GM23338 (cell line): ENCODE measurements at regions not wholly inside any gene's neighbourhood (a gene's known extent, or its start where the extent isn't known, plus 50 kb on each side); places are given as distances from the start of the nearest gene placed in this dataset.

ENCODE experiments used
- CTCF ChIP-seq, 2 experiments: fragments of 200-600 bp in 1 of 2; sonication (generic) in 1 of 2; conservative IDR thresholded peaks; 2 replicates each; pipeline versions ENCODE4 v1.5.1 to v1.6.1; 2016 to 2017; ENCODE audit warnings: antibody characterized with exemption in 2 of 2, low read depth in 2 of 2, mild to moderate bottlenecking in 2 of 2, moderate library complexity in 1 of 2
- POLR2AphosphoS5 ChIP-seq: IDR thresholded peaks from 2 replicates; pipeline ENCODE4 v1.6.1; 2016; ENCODE audit warnings: antibody characterized with exemption, low read depth

- TF ChIP-seq CTCF (conservative IDR thresholded peaks at IDR 0.05; ENCODE audit: low read depth in 2 of 2) (no peak), POLR2AphosphoS5 (no peak)
Observed at GRCh38 chr3:98962951-98963350, 61.5 kb upstream of the DCBLD2 start.
